ENCODE measurements at regions not wholly inside any gene's neighbourhood (a gene's known extent, or its start where the extent isn't known, plus 50 kb on each side); places are given as distances from the start of the nearest gene placed in this dataset.

DNA sequence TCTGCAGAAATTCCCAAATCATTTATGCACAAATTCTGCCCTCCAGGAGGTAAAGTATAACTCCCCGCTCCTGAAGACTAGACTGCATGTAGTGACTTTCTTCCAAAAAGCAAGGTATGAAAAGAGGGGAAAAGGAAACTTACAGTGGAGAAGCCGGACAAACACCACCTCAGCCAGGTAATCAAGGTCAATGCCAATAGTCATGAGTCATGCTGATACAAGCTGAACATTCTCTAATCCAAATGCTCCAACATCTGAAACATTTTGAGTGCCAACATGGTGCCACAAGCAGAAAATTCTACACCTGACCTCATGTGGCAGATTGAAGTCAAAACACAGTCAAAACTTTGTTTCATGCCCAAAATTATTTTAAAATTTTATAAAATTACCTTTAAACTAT, 165.6 kb downstream of the FOXA2 start:
- TF ChIP-seq E2F4 (CRISPR knock-in tag; IDR thresholded peaks at IDR 0.05; ENCODE audit: borderline replicate concordance, low read depth) (no peak), NFATC4 (CRISPR knock-in tag; IDR thresholded peaks at IDR 0.05) (no peak)
- Mint-ChIP-seq H3K4me1 (no peaks in the 10 kb centered on the region), H3K9me3 (no peaks in the 10 kb centered on the region), H3K36me3 (no peaks in the 10 kb centered on the region), H3K27me3 (ENCODE audit: low read depth) (peaks cover 65% of the 10 kb centered on the region), H3K4me3 (no peak overlapping the region), H3K27ac (no peak overlapping the region)
- ChIA-PET POLR2A (no interaction called here), CTCF (no interaction called here)
- no peak for ATAC-seq
- DNase-seq (ENCODE audit: low spot score) = no peak

DNA sequence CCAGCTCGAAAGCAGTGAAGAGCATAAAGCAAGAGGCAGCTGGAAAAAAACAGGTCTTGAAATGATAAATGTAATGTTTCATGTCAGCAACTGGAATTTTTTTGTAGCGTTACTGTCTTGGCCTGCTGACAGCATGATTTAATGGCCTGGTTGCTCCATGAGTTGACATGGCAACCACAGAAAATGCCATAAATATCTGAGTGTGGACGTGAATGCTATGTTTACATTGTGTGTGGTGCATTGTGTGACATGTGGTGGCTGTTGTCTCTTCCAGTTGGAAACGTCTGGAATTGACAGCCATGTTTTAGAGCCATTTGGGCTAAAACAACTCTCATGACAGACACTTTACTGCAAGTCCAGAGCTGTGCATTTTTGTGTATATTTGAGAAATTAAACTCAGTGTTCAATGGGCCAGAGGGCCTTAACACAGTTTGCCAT, 170.0 kb downstream of the FOXA2 start:
- Mint-ChIP-seq H3K27me3 (ENCODE audit: low read depth) (peaks cover 48% of the 10 kb centered on the region), H3K4me1 (peaks cover 8% of the 10 kb centered on the region), H3K36me3 (no peaks in the 10 kb centered on the region), H3K4me3 (no peak overlapping the region), H3K27ac (no peak overlapping the region), H3K9me3 (no peaks in the 10 kb centered on the region)
- no peak for TF ChIP-seq ZNF671 (CRISPR knock-in tag; IDR thresholded peaks at IDR 0.05)
- TF ChIP-seq FOXJ3 (CRISPR knock-in tag; IDR thresholded peaks at IDR 0.05; ENCODE audit: borderline replicate concordance) = no peak
- no peak for TF ChIP-seq AR (CRISPR knock-in tag; IDR thresholded peaks at IDR 0.05)
- TF ChIP-seq, protein P1, sequence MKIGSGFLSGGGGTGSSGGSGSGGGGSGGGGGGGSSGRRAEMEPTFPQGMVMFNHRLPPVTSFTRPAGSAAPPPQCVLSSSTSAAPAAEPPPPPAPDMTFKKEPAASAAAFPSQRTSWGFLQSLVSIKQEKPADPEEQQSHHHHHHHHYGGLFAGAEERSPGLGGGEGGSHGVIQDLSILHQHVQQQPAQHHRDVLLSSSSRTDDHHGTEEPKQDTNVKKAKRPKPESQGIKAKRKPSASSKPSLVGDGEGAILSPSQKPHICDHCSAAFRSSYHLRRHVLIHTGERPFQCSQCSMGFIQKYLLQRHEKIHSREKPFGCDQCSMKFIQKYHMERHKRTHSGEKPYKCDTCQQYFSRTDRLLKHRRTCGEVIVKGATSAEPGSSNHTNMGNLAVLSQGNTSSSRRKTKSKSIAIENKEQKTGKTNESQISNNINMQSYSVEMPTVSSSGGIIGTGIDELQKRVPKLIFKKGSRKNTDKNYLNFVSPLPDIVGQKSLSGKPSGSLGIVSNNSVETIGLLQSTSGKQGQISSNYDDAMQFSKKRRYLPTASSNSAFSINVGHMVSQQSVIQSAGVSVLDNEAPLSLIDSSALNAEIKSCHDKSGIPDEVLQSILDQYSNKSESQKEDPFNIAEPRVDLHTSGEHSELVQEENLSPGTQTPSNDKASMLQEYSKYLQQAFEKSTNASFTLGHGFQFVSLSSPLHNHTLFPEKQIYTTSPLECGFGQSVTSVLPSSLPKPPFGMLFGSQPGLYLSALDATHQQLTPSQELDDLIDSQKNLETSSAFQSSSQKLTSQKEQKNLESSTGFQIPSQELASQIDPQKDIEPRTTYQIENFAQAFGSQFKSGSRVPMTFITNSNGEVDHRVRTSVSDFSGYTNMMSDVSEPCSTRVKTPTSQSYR (CRISPR knock-in tag; IDR thresholded peaks at IDR 0.05) = no peak
- CTCF ChIA-PET = no interaction called here
- POLR2A ChIA-PET = no interaction called here
- DNase-seq (ENCODE audit: low spot score) (no peak), ATAC-seq (no peak)

GRCh38 chr20:22412977-22413868, 171.1 kb downstream of the FOXA2 start:
- Mint-ChIP-seq H3K27me3 (ENCODE audit: low read depth) (peaks cover 47% of the 10 kb centered on the region), H3K36me3 (no peaks in the 10 kb centered on the region), H3K4me1 (peaks cover 8% of the 10 kb centered on the region), H3K27ac (no peak overlapping the region), H3K4me3 (no peak overlapping the region), H3K9me3 (peaks cover 6% of the 10 kb centered on the region)
- TF ChIP-seq, protein P1 (CRISPR knock-in tag; IDR thresholded peaks at IDR 0.05) = no peak
- TF ChIP-seq GRHL2 (CRISPR knock-in tag; IDR thresholded peaks at IDR 0.05; ENCODE audit: insufficient replicate concordance, severe bottlenecking) (no peak), GABPB1 (CRISPR knock-in tag; IDR thresholded peaks at IDR 0.05) (peak; percentile 59; the same call in 1 of the 2 replicates)
- CTCF ChIA-PET = interaction anchor here (0.6 kb wide), 1 partner anchor 40 kb away, joined by 3 read pairs; no protein-coding TSS in a partner anchor
- DNase-seq (ENCODE audit: low spot score) (no peak), ATAC-seq (no peak)
- POLR2A ChIA-PET = interaction anchor here (0.5 kb wide), 1 partner anchor 346 kb away, joined by 3 read pairs; no protein-coding TSS in a partner anchor
